NCI-H69 (cell line): ENCODE measurements at regions not wholly inside any gene's neighbourhood (a gene's known extent, or its start where the extent isn't known, plus 50 kb on each side); places are given as distances from the start of the nearest gene placed in this dataset.

ENCODE experiments used
- DNase-seq: peaks from one replicate; lab custom pipeline; 2025; lab: John Stamatoyannopoulos, UW

- no peak for DNase-seq
Measured at GRCh38 chr3:115332998-115333397, 185.9 kb upstream of the ZBTB20 start.

GRCh38 chr3:115336836-115337235 is 189.7 kb upstream of the ZBTB20 start:
- no peak for DNase-seq

- no peak for DNase-seq
Measured at GRCh38 chr3:115340586-115340985, 193.5 kb upstream of the ZBTB20 start.

- DNase-seq: no peak
Measured at GRCh38 chr3:115341208-115341607, 194.1 kb upstream of the ZBTB20 start.

- no peak for DNase-seq
Measured at GRCh38 chr3:115347737-115348136, 200.6 kb upstream of the ZBTB20 start.

- DNase-seq: no peak
Measured at GRCh38 chr3:115348412-115348811, 201.3 kb upstream of the ZBTB20 start.

- DNase-seq: no peak
Measured at GRCh38 chr3:115348951-115349745, 202.1 kb upstream of the ZBTB20 start.

GRCh38 chr3:115350606-115351005 is 203.5 kb upstream of the ZBTB20 start:
- DNase-seq: no peak

- DNase-seq: no peak
Measured at GRCh38 chr3:115351193-115351592, 204.1 kb upstream of the ZBTB20 start.

- no peak for DNase-seq
Measured at GRCh38 chr3:115354010-115354409, 206.9 kb upstream of the ZBTB20 start.

- DNase-seq: no peak
Measured at GRCh38 chr3:115357456-115357855, 210.4 kb upstream of the ZBTB20 start.

- DNase-seq: no peak
Measured at GRCh38 chr3:115359536-115359935, 212.4 kb upstream of the ZBTB20 start.

- DNase-seq: no peak
Measured at GRCh38 chr3:115361806-115362205, 214.7 kb upstream of the ZBTB20 start.

GRCh38 chr3:115363071-115363470 is 216.0 kb upstream of the ZBTB20 start:
- DNase-seq: no peak

GRCh38 chr3:115369021-115369420 is 221.9 kb upstream of the ZBTB20 start:
- no peak for DNase-seq

GRCh38 chr3:115375362-115375761 is 228.3 kb upstream of the ZBTB20 start:
- no peak for DNase-seq

- no peak for DNase-seq
Measured at GRCh38 chr3:115380883-115381572, 233.9 kb upstream of the ZBTB20 start.

- DNase-seq: no peak
Measured at GRCh38 chr3:115381573-115381912, 234.5 kb upstream of the ZBTB20 start.

- no peak for DNase-seq
Measured at GRCh38 chr3:115381931-115382330, 234.8 kb upstream of the ZBTB20 start.

GRCh38 chr3:115384381-115384780 is 237.3 kb upstream of the ZBTB20 start:
- no peak for DNase-seq

GRCh38 chr3:115385774-115386730 is 237.3 kb upstream of the GAP43 start:
- peak; percentile 14 for DNase-seq

- DNase-seq: no peak
Measured at GRCh38 chr3:115388166-115388565, 235.1 kb upstream of the GAP43 start.

- DNase-seq: no peak
Measured at GRCh38 chr3:115388811-115389210, 234.5 kb upstream of the GAP43 start.
